Urothelium cell line (cell line): ENCODE measurements at regions not wholly inside any gene's neighbourhood (a gene's known extent, or its start where the extent isn't known, plus 50 kb on each side); places are given as distances from the start of the nearest gene placed in this dataset.
"Not testable (repeated sequence)": the region's sequence is repeated elsewhere in the genome, so short reads cannot be mapped to it uniquely, and the experiment has no call there.

Experiments
- DNase-seq: peaks from one replicate; pipeline ENCODE4 v3.0.0; 2011; ENCODE audit warnings: low spot score, mixed read lengths
- FAIRE-seq: peaks from 2 replicates; lab custom pipeline; 2011; peaks lifted over from hg19 to GRCh38; lab: Jason Lieb, UNC

- DNase-seq (no peak), FAIRE-seq (no peak)
Observed at GRCh38 chr1:60866226-60866900, 216.0 kb upstream of the NFIA start.

DNA sequence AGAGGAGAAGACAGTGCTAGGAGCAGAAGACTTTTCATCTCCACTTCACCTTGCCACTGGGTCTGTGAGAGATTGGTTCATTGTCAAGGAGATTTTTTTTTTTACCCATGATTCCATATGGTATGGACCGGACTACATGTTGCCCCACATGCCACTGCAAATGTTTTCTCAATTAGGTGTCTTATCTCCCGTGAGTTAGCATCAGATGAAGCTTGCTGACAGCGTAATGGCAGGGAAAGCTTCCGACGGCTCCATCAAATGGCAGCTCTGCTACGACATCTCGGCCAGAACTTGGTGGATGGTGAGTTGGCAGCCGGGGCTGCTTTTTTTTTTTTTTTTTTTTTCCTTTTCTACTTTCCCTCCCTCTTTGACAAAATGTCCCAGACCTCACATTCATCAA, 217.2 kb upstream of the NFIA start:
- DNase-seq (no peak), FAIRE-seq (no peak)

GRCh38 chr1:60864722-60865121, 217.6 kb upstream of the NFIA start:
- DNase-seq, result no peak
- no peak for FAIRE-seq

- FAIRE-seq, result no peak
- no peak for DNase-seq
Observed at GRCh38 chr1:60863131-60863530, 219.2 kb upstream of the NFIA start.

DNA sequence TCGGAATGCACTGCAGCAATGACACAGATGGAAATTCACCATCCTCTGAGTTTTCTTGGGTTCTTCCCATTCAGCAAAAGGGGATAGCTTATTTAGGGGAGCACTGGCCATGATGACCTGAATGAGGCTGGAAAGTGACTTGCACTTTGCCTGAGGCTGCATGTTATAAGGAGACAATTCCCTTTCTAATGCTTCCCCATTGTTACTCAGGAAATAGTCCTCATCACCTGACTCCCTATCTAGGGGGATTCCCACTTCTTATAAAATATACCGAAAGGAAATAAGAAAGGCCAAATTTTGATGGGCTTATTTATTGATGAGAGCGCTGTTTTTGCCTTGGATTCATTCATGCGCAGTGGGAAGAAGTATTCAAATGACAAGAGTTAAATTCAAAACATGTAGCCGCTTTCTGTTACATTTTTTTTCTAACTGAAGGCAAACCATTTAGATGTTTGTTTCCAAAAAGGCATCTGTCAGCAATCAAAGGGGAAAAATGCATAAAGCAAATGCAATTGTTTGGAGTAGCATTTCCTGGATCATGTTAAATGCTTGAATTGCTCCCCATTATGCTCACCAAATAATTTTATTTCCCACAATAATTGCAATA, 220.3 kb upstream of the NFIA start:
- no peak for DNase-seq
- FAIRE-seq, result no peak

DNA sequence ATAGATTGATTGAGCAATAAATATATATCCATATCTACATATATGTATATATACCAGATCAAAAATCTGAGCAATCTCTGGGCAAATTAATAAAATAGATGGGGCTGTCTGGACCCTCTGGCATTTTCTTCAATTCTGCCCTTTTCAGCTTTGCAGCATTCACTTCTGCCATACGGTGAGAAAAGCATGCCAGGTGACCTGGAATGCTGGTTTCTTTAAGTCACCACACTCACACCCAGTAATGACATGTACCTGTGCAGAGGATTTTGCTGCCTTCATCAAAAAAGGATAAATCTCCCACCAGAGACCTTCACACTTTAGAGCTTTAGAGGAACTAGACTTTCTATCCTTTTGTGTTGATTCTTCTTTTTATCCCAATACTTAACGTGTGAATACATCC, 223.2 kb upstream of the NFIA start:
- DNase-seq, result no peak
- FAIRE-seq, result no peak

- no peak for DNase-seq
- no peak for FAIRE-seq
Observed at GRCh38 chr1:60857851-60858250, 224.5 kb upstream of the NFIA start.

DNA sequence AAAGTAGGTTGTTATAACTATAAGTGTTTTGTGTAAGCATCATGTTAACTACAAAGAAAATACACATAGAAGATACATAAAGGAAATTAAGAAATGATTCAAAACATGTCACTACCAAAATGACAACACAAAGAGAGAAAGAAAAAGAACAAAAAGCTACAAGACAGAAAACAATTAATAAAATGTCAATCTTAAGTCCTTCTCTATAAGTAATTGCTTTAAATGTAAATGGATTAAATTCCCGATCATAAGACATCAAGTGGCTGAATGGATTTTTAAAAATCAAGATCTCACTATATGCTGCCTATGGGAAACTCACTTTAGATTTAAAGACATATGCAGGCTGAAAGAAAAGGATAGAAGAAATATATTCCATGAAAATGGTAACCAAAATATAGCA, 232.3 kb upstream of the NFIA start:
- no peak for FAIRE-seq
- DNase-seq, result no peak

- no peak for FAIRE-seq
- DNase-seq, result no peak
Observed at GRCh38 chr1:60849401-60849800, 233.0 kb upstream of the NFIA start.

GRCh38 chr1:60848583-60849188, 233.7 kb upstream of the NFIA start:
- FAIRE-seq (no peak), DNase-seq (peak; percentile 21)

- DNase-seq (no peak), FAIRE-seq (no peak)
Observed at GRCh38 chr1:60847855-60848582, 234.3 kb upstream of the NFIA start.

DNA sequence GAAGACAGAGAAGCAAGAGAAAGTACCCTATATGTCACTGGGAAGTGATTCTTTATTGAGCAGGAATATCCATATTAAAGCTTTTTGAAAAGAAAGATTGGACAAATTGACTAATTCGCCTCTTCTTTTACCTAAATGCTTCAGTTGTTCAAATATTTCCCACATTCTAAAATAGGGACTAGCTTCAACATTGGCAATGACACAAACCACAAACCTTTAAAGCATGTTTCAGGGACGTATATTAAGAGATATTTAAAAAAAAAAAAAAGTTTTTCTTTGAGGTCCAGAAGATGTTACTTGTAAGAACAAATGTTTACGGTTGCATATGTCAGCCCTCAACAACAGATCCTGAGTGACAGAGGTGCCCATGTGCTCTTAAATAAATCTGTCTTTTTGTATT, 235.0 kb upstream of the NFIA start:
- DNase-seq (no peak), FAIRE-seq (no peak)

- not testable (repeated sequence) for DNase-seq, FAIRE-seq
Observed at GRCh38 chr1:60845659-60846058, 236.7 kb upstream of the NFIA start.

DNA sequence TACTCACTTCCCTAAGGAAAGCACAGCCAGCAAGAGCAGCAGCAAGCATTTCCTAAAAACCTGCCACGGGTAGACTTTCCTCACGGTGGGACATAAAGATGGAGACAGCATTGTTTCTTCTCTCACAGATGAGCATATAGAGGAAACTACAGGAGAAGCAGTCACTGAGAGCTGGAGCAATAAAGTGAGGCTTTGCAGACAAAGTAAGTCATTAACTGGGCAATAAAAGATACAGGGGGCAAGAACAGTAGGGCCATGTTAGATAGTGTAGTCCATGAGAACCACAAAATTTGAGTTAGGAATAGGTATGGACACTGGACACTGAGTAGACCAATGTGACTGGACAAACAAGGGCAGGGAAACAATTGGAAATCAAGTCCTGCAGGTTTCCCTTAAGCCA, 240.1 kb upstream of the NFIA start:
- DNase-seq (no peak), FAIRE-seq (no peak)

GRCh38 chr1:60841116-60842046, 241.0 kb upstream of the NFIA start:
- FAIRE-seq (no peak), DNase-seq (no peak)

DNA sequence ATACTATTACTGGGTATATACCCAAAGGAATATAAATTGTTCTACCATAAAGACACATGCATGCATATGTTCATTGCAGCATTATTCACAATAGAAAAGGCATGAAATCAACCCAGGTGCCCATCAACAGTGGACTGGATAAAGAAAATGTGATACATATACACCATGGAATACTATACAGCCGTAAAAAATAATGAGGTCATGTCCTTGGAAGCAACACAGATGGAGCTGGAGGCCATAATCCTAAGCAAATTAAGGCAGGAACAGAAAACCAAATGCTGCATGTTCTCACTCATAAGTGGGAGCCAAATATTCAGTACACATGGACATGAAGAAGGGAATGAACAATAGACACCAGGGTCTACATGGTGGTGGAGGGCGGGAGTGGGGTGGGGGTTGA, 241.9 kb upstream of the NFIA start:
- FAIRE-seq, DNase-seq: not testable (repeated sequence)

DNA sequence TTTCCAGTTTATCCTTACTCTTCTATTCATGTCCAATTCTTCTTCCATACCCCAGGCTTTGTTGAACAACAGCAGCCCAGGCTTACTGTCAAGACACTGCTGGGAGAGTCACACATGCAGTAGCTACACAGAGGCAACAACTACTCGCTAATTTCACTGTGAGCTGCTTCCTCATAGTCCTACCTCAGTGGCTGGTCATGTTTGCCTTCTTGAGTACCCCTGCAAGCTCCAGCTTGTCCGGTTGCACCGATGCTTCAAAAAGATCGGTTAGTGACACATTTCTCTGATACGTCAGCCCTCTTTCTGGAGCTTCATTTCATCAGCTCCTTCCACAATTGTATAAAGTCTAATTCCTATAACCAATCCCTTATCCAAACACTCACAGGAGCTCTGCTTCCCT, 246.7 kb upstream of the NFIA start:
- FAIRE-seq (no peak), DNase-seq (no peak)

DNA sequence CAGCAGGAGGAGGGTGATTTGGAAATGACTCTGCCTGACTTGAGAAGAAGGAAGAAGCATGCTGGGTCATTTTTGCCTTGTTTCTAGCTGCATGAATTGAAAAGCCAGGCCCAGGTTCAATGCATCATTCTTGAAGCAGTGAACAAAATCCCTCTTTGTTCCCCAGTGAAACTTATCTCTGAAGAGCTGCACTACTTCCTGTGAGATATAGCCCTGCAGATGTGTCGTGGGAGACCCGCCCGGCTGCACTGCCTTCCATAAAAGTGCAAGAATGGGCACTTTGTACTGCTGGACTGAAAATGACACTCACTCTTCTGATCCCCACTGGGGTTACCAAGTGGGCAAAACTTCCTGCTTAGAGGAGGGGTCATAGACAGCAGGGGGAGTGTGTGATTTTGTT, 249.2 kb upstream of the NFIA start:
- FAIRE-seq (no peak), DNase-seq (no peak)

DNA sequence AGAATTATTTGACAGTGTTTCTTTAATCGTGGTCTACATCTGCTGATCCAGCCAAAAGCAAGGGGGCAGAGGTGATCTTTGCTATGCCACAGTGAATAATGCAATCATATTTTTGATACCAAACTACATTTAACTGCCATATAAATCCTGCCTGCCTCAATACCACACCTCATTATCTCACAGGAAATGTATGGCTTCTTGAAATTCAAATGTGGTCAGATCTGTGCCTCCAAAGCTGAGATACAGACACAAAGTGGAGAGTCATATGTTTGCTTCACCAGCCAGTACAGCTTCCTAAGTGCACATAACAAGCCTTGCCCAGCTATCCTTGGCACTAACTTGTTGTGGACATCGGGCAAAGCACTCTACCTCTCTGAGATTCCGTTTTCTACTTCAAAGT, 250.0 kb upstream of the NFIA start:
- FAIRE-seq (no peak), DNase-seq (no peak)

DNA sequence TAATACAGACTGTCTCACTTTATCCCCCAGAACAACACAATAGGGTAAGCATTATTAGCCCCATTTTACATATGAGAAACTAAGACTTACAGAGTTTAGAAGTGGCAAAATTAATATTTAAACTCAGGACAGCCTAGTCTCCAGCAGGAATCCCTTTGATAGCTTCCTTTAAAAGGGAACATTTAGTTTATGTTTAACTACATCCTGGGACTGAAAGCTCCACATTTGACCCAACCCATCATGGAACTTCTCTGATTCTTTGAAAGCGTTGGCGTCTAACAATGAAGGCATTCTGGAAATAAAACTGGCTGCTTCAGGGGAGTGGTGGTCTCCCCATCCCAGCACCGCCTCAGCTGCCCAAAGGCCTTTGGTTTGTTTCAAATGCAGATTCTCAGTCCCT, 250.6 kb upstream of the NFIA start:
- no peak for FAIRE-seq
- no peak for DNase-seq

- DNase-seq (no peak), FAIRE-seq (no peak)
Observed at GRCh38 chr1:60828944-60829343, 253.4 kb upstream of the NFIA start.
